ENCODE measurements at regions not wholly inside any gene's neighbourhood (a gene's known extent, or its start where the extent isn't known, plus 50 kb on each side); places are given as distances from the start of the nearest gene placed in this dataset.

DNA sequence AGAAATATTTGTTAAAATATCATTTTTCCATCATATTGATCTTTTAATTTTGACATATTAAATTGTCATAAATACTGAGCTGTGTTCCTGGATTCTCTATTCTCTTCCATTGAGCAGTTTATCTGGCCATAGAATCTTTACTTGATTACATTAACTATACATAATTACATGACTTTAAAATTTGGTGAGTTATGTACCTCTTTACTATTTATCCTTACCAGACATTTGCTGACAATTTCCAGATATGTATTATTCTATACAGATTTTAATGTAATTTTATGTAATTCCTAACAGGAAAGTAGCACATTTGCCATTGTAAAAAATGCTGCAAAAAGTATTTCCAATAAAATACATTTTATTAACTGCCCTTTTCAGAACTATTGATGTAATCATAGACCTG is 770.3 kb downstream of the KCTD16 start:
- Histone ChIP-seq H3K36me3 (ENCODE audit: insufficient read depth, low read length, poor library complexity, severe bottlenecking) (no peaks in the 10 kb centered on the region), H3K4me1 (ENCODE audit: insufficient read depth, low read length, poor library complexity, severe bottlenecking) (no peaks in the 10 kb centered on the region), H3K9me3 (ENCODE audit: low read depth, low read length, poor library complexity, severe bottlenecking) (no peaks in the 10 kb centered on the region), H3K4me3 (ENCODE audit: low read depth, low read length, poor library complexity, severe bottlenecking) (no peak overlapping the region), H3K27ac (ENCODE audit: low read depth, low read length, poor library complexity, severe bottlenecking) (no peak overlapping the region), H3K27me3 (replicated peaks; ENCODE audit: insufficient read depth, low read depth, low read length, poor library complexity) (no peaks in the 10 kb centered on the region)
- DNase-seq (ENCODE audit: low spot score): no peak
- ChIA-PET POLR2A (ENCODE audit: low non-redundant PET) (no interaction called here), CTCF (no interaction called here)
- intact Hi-C loops (cut with micrococcal nuclease; ENCODE audit: unreplicated experiment): no loop called here
- TF ChIP-seq EZH2 (IDR thresholded peaks at IDR 0.05; ENCODE audit: borderline replicate concordance, low read depth, low read length, poor library complexity, severe bottlenecking): no peak
- TF ChIP-seq, protein P1, sequence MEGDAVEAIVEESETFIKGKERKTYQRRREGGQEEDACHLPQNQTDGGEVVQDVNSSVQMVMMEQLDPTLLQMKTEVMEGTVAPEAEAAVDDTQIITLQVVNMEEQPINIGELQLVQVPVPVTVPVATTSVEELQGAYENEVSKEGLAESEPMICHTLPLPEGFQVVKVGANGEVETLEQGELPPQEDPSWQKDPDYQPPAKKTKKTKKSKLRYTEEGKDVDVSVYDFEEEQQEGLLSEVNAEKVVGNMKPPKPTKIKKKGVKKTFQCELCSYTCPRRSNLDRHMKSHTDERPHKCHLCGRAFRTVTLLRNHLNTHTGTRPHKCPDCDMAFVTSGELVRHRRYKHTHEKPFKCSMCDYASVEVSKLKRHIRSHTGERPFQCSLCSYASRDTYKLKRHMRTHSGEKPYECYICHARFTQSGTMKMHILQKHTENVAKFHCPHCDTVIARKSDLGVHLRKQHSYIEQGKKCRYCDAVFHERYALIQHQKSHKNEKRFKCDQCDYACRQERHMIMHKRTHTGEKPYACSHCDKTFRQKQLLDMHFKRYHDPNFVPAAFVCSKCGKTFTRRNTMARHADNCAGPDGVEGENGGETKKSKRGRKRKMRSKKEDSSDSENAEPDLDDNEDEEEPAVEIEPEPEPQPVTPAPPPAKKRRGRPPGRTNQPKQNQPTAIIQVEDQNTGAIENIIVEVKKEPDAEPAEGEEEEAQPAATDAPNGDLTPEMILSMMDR (conservative IDR thresholded peaks at IDR 0.05; ENCODE audit: low read depth, low read length): no peak
- BruUV-seq (replicated peaks): no TSS peak

DNA sequence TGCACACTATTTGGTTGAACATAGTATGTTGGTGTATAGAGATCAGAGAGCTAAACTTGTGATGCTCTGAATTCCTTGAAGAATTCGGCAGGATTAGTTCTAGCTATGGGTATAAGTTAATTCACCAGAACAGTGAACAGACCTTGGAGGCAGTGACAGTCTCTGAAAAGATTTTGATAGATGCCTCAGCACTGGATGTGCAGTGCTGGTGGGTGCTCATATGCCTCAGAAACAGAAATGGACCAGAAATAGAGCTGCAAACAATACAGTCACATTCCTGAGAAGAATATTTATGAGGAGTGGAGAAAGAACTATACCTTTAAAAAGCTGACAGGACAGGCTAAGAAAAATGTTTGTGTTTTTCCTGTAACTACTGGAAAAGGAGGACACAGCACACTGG is 747.7 kb downstream of the KCTD16 start:
- DNase-seq (ENCODE audit: low spot score): no peak
- no peak for TF ChIP-seq EZH2 (IDR thresholded peaks at IDR 0.05; ENCODE audit: borderline replicate concordance, low read depth, low read length, poor library complexity, severe bottlenecking)
- TF ChIP-seq, protein P1 (conservative IDR thresholded peaks at IDR 0.05; ENCODE audit: low read depth, low read length): no peak
- no peaks in the 10 kb centered on the region for H3K4me1 ChIP-seq (ENCODE audit: insufficient read depth, low read length, poor library complexity, severe bottlenecking)
- H3K27me3 ChIP-seq (replicated peaks; ENCODE audit: insufficient read depth, low read depth, low read length, poor library complexity): no peaks in the 10 kb centered on the region
- intact Hi-C loops (cut with micrococcal nuclease; ENCODE audit: unreplicated experiment): no loop called here
- ChIA-PET POLR2A (ENCODE audit: low non-redundant PET) (no interaction called here), CTCF (no interaction called here)
- no peak overlapping the region for H3K27ac ChIP-seq (ENCODE audit: low read depth, low read length, poor library complexity, severe bottlenecking)
- no peaks in the 10 kb centered on the region for H3K9me3 ChIP-seq (ENCODE audit: low read depth, low read length, poor library complexity, severe bottlenecking)
- H3K36me3 ChIP-seq (ENCODE audit: insufficient read depth, low read length, poor library complexity, severe bottlenecking): no peaks in the 10 kb centered on the region
- no TSS peak for BruUV-seq (replicated peaks)
- H3K4me3 ChIP-seq (ENCODE audit: low read depth, low read length, poor library complexity, severe bottlenecking): no peak overlapping the region

DNA sequence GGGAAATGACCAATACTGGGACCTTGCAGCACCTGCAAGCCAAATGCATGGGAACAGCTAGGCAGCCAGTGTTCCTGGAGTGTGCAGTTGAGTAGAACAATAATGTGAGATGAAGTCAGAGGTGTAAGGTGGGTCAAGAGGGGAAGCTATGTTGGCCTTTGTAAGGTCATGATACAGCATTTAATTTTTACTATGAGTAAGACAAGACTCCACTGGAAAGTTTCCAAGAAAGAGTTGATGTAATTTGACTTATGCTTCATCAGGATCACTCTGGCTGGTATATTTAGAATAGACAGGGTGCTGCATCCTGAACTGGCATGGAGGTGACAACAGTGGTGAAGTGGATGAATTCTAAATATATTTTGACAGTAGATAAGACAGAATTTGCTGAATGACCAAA is 744.8 kb downstream of the KCTD16 start:
- H3K9me3 ChIP-seq (ENCODE audit: low read depth, low read length, poor library complexity, severe bottlenecking): no peaks in the 10 kb centered on the region
- H3K4me1 ChIP-seq (ENCODE audit: insufficient read depth, low read length, poor library complexity, severe bottlenecking): no peaks in the 10 kb centered on the region
- no peak overlapping the region for H3K4me3 ChIP-seq (ENCODE audit: low read depth, low read length, poor library complexity, severe bottlenecking)
- TF ChIP-seq EZH2 (IDR thresholded peaks at IDR 0.05; ENCODE audit: borderline replicate concordance, low read depth, low read length, poor library complexity, severe bottlenecking): no peak
- TF ChIP-seq, protein P1 (conservative IDR thresholded peaks at IDR 0.05; ENCODE audit: low read depth, low read length): no peak
- H3K27me3 ChIP-seq (replicated peaks; ENCODE audit: insufficient read depth, low read depth, low read length, poor library complexity): no peaks in the 10 kb centered on the region
- ChIA-PET CTCF (no interaction called here), POLR2A (ENCODE audit: low non-redundant PET) (no interaction called here)
- no peaks in the 10 kb centered on the region for H3K36me3 ChIP-seq (ENCODE audit: insufficient read depth, low read length, poor library complexity, severe bottlenecking)
- H3K27ac ChIP-seq (ENCODE audit: low read depth, low read length, poor library complexity, severe bottlenecking): no peak overlapping the region
- no peak for DNase-seq (ENCODE audit: low spot score)
- intact Hi-C loops (cut with micrococcal nuclease; ENCODE audit: unreplicated experiment): no loop called here
- BruUV-seq (replicated peaks): no TSS peak

Data from A673 (cell line).